Naive thymus-derived CD8-positive, alpha-beta T cell (primary cell): ENCODE measurements at regions not wholly inside any gene's neighbourhood (a gene's known extent, or its start where the extent isn't known, plus 50 kb on each side); places are given as distances from the start of the nearest gene placed in this dataset.
"Not testable (repeated sequence)": the region's sequence is repeated elsewhere in the genome, so short reads cannot be mapped to it uniquely, and the experiment has no call there.

Experiments
- ATAC-seq, 2 donors: fragments of 150-1000 bp; cut with Tn5 transposase in 1 of 2; sonication (Bioruptor Pico), chemical (Tn5 transposase) in 1 of 2; 1 replicate in 1 of 2; 2 replicates in 1 of 2; pipeline ENCODE4 v1.10.0; 2021; ENCODE audit warnings: mild to moderate bottlenecking in 2 of 2, moderate library complexity in 2 of 2
- POLR2A ChIA-PET: fragments of 350-600 bp; sonication (Branson Sonifier 250); formaldehyde crosslinking; loops from one replicate; lab custom pipeline; 2021; ENCODE audit warnings: antibody characterized with exemption; lab: Charles Lee
- DNase-seq, 10 donors: peaks; one replicate each; pipeline versions ENCODE4 v3.0.0 to v3.0.0-alpha.2; 2020 to 2022
- H3K27ac Mint-ChIP-seq, 10 donors: one replicate each; pipeline ENCODE4 v1.8.0; 2020 to 2022; ENCODE audit warnings: mild to moderate bottlenecking in 10 of 10, mixed read lengths in 10 of 10, moderate library complexity in 4 of 10, inconsistent platforms in 1 of 10
- H3K27me3 Mint-ChIP-seq, 5 donors: one replicate each; pipeline ENCODE4 v1.8.0; 2021 to 2022; ENCODE audit warnings: mixed read lengths in 5 of 5
- H3K36me3 Mint-ChIP-seq, 3 donors: one replicate each; pipeline ENCODE4 v1.8.0; 2020 to 2022; ENCODE audit warnings: mixed read lengths in 3 of 3, mild to moderate bottlenecking in 2 of 3, inconsistent platforms in 1 of 3
- H3K4me1 Mint-ChIP-seq, 4 donors: one replicate each; pipeline ENCODE4 v1.8.0; 2021 to 2022; ENCODE audit warnings: mixed read lengths in 4 of 4
- H3K4me3 Mint-ChIP-seq, 10 donors: one replicate each; pipeline ENCODE4 v1.8.0; 2020 to 2022; ENCODE audit warnings: mild to moderate bottlenecking in 10 of 10, mixed read lengths in 10 of 10, moderate library complexity in 6 of 10, inconsistent platforms in 1 of 10
- H3K9me3 Mint-ChIP-seq, 9 donors: one replicate each; pipeline ENCODE4 v1.8.0; 2020 to 2022; ENCODE audit warnings: mixed read lengths in 9 of 9, mild to moderate bottlenecking in 3 of 9, inconsistent platforms in 1 of 9, moderate library complexity in 1 of 9

DNA sequence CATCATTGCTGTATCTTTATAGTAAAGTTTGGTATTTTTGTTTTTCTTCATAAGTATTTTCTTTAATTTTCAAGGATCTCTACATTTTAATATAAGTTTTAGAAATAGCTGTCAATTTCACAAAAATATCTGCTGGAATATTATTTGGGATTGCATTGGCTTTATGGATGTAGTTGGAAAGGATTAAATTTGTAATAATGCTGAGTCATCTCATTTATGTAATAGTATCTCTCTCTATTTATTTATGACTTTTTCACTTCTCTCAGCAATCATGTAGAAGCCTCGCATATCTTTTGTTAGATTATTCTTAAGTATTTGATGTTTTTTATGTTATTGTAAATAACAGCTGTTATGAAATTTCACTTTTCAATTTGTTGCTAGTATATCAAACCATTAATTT lies 223.1 kb upstream of the POGK start:
- POLR2A ChIA-PET = no interaction called here
- Mint-ChIP-seq H3K27me3 (peaks cover 4 to 34% (median 18%) of the 10 kb centered on the region in 5 donors), H3K4me3 (no peak overlapping the region), H3K4me1 (no peaks in the 10 kb centered on the region), H3K9me3 (no peaks in the 10 kb centered on the region), H3K36me3 (no peaks in the 10 kb centered on the region), H3K27ac (no peak overlapping the region)
- no peak for ATAC-seq
- no peak for DNase-seq

DNA sequence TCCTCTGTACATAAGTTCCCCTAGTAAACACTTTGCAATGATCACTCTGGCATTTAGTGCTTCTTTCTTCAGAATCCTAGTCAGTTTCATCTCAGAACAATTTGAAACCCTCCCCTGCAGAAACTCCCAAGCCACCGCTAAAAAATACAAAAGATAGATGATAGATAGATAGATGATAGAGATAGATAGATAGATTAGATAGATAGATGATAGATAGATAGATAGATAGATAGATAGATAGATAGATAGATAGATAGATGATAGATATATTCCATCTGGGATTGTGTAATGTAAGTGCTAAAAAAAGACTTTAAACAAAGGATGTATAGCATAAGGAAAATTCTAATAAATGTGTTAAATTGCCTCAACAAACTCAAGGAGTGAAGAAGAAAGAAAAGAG lies 212.6 kb upstream of the POGK start:
- POLR2A ChIA-PET = no interaction called here
- ATAC-seq = no peak
- peaks cover 3 to 24% (median 10%) of the 10 kb centered on the region in 5 donors for H3K27me3 Mint-ChIP-seq
- no peaks in the 10 kb centered on the region for H3K9me3 Mint-ChIP-seq
- no peak overlapping the region for H3K4me3 Mint-ChIP-seq
- H3K4me1 Mint-ChIP-seq = no peaks in the 10 kb centered on the region
- DNase-seq = no peak
- no peak overlapping the region for H3K27ac Mint-ChIP-seq
- H3K36me3 Mint-ChIP-seq = no peaks in the 10 kb centered on the region

DNA sequence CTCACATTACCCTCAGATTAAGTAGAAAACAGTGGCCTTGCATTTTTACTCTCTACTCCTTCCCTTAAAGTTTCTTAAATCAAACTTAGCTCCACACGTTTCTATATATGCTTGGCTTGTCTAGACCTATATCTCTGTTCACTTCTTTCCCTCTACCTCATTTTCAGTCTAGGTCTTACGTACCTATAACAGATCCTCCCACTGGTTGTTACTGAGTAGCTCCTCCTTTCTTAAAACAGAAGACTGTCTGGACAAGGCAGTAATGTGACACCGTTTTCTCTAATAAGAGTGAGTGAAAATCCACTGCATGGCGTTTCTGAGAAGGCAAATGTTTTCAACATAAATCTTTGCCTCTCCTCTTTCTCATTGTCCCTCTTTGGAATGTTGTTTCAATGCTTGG lies 211.7 kb upstream of the POGK start:
- H3K4me1 Mint-ChIP-seq = no peaks in the 10 kb centered on the region
- POLR2A ChIA-PET = no interaction called here
- no peaks in the 10 kb centered on the region for H3K36me3 Mint-ChIP-seq

DNA sequence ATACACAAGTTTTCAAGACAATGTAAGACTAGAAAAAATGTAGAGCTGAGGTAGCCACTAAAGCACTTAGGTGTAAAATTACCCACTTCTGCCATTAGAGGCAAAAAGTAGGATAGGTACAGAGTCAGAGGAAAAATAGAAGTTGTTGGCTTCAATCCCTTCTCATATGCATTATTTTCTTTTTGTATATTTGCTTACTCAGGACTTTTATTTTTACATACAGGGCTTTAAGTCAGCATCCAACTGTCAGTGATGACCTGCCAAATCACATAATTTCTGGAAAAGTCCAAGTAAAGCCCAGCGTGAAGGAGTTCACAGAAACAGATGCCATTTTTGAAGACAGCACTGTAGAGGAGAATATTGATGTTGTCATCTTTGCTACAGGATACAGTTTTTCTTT lies 211.0 kb upstream of the POGK start:
- H3K4me3 Mint-ChIP-seq = no peak overlapping the region
- H3K27me3 Mint-ChIP-seq = peaks cover 4 to 8% (median 6%) of the 10 kb centered on the region in 5 donors
- no peak overlapping the region for H3K27ac Mint-ChIP-seq
- ATAC-seq (no peak), DNase-seq (no peak)
- no peaks in the 10 kb centered on the region for H3K9me3 Mint-ChIP-seq
- H3K4me1 Mint-ChIP-seq = no peaks in the 10 kb centered on the region
- no peaks in the 10 kb centered on the region for H3K36me3 Mint-ChIP-seq
- POLR2A ChIA-PET = no interaction called here

More for the DNA sequence above, 211.7 kb upstream of the POGK start:
- no peak overlapping the region for H3K4me3 Mint-ChIP-seq
- DNase-seq (no peak), ATAC-seq (no peak)
- no peaks in the 10 kb centered on the region for H3K9me3 Mint-ChIP-seq
- H3K27ac Mint-ChIP-seq = no peak overlapping the region
- peaks cover under 1 to 15% (median 7%) of the 10 kb centered on the region in 5 donors for H3K27me3 Mint-ChIP-seq

DNA sequence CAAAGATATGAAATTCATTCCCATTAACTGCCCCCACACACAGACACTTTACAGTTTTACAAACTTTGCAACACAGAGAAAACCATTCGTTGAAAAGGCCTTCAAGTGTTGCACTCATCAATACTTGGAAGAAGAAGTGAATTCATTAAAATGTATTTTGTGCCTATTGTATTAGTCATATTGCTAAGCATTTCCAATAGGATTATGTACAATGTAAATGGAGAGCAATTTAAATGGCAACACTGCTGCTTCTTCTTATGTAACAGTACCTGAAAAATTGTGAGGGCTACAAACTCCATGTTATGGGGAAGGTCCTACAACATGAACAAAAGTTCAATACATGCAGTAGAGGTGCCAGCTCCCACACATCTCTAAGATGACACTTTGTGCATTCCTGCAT lies 209.3 kb upstream of the POGK start:
- H3K27me3 Mint-ChIP-seq = peaks cover 4 to 11% (median 7%) of the 10 kb centered on the region in 5 donors
- no peaks in the 10 kb centered on the region for H3K4me1 Mint-ChIP-seq
- H3K9me3 Mint-ChIP-seq = no peaks in the 10 kb centered on the region
- no peak overlapping the region for H3K4me3 Mint-ChIP-seq
- ATAC-seq = no peak
- no peaks in the 10 kb centered on the region for H3K36me3 Mint-ChIP-seq
- H3K27ac Mint-ChIP-seq = no peak overlapping the region
- POLR2A ChIA-PET = no interaction called here
- no peak for DNase-seq

DNA sequence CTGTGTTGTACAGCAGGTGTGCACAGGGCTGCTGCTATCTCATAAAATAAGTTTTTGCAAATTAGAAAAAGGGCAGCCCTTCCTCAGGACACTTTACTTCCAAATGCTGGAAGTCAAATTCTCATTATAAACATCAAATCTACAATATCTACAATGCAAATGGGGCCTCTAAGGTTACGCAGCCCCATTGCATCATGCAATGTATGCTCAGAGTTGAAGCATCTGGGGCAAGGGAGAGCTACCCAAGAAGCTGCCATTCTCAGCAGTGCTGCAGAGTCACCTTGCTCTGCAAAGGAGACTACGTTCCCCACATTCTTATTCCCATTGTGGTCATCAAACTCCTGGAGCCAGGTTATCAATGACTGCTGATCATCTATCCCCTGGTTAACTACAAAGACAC lies 208.9 kb upstream of the POGK start:
- Mint-ChIP-seq H3K27me3 (peaks cover 6 to 15% (median 8%) of the 10 kb centered on the region in 5 donors), H3K4me1 (no peaks in the 10 kb centered on the region), H3K36me3 (no peaks in the 10 kb centered on the region), H3K9me3 (no peaks in the 10 kb centered on the region), H3K4me3 (no peak overlapping the region), H3K27ac (no peak overlapping the region)
- no peak for ATAC-seq
- no peak for DNase-seq
- POLR2A ChIA-PET = no interaction called here

DNA sequence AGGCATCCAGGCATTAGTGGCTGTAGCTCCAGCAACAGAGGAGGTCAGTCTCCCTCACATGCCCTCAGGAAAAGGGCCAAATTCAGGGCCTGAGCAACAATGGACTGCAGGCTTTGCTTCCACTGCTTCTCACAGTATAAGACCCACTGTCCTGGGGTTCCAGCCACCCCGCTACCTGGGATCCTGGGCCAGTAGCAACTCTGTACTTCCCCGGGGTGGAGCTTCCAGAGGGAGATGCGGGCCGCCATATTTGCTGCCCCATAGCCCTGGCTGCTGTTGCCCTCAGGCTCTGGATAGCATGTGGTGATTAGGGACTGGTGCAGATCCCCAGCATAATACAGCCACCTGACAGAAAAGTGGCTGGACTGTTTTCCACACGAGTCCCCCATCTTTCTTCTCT lies 201.1 kb upstream of the POGK start:
- no peaks in the 10 kb centered on the region for H3K4me1 Mint-ChIP-seq
- peaks cover 18 to 61% (median 31%) of the 10 kb centered on the region in 5 donors for H3K27me3 Mint-ChIP-seq
- POLR2A ChIA-PET = no interaction called here
- H3K27ac Mint-ChIP-seq = no peak overlapping the region
- no peaks in the 10 kb centered on the region for H3K36me3 Mint-ChIP-seq
- DNase-seq = no peak
- H3K4me3 Mint-ChIP-seq = no peak overlapping the region
- peaks cover 0 to 4% (median 0%) of the 10 kb centered on the region in 9 donors for H3K9me3 Mint-ChIP-seq
- ATAC-seq = no peak

DNA sequence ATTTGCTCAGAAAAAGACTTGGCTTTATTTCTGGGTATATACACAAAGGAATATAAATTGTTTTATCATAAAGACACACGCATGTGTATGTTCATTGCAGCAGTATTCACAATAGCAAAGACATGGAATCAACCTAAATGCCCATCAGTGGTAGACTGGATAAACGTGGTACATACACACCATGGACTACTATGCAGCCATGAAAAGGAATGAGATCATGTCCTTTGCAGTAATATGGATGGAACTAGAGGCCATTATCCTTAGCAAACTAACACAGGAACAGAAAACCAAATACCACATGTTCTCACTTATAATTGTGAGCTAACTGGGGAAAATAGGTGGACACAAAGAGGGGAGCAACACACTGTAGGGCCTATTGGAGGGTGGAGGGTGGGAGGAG lies 182.0 kb upstream of the POGK start:
- H3K4me3 Mint-ChIP-seq, DNase-seq, H3K36me3 Mint-ChIP-seq, H3K4me1 Mint-ChIP-seq, ATAC-seq, H3K27ac Mint-ChIP-seq, POLR2A ChIA-PET: not testable (repeated sequence)
- Mint-ChIP-seq H3K27me3 (peaks cover 1 to 26% (median 7%) of the 10 kb centered on the region in 5 donors), H3K9me3 (peaks cover 0 to 10% (median 0%) of the 10 kb centered on the region in 9 donors)

DNA sequence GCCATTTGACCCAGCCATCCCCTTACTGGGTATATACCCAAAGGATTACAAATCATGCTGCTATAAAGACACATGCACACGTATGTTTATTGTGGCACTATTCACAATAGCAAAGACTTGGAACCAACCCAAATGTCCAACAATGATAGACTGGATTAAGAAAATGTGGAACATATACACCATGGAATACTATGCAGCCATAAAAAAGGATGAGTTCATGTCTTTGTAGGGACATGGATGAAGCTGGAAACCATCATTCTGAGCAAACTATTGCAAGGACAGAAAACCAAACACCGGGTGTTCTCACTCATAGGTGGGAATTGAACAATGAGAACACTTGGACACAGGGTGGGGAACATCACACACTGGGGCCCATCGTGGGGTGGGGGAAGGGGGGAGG lies 172.5 kb upstream of the POGK start:
- H3K4me1 Mint-ChIP-seq, ATAC-seq, DNase-seq, POLR2A ChIA-PET, H3K4me3 Mint-ChIP-seq, H3K9me3 Mint-ChIP-seq, H3K36me3 Mint-ChIP-seq, H3K27ac Mint-ChIP-seq: not testable (repeated sequence)
- peaks cover 6 to 27% (median 9%) of the 10 kb centered on the region in 5 donors for H3K27me3 Mint-ChIP-seq

DNA sequence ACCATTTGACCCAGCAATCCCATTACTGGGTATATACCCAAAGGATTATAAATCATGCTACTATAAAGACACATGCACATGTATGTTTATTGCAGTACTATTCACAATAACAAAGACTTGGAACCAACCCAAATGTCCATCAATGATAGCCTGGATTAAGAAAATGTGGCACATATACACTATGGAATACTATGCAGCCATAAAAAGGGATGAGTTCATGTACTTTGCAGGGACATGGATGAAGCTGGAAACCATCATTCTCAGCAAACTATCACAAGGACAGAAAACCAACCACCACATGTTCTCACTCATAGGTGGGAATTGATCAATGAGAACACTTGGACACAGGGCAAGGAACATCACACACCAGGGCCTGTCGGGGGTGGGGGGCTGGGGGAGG lies 171.7 kb upstream of the POGK start:
- Mint-ChIP-seq H3K27ac (peak overlapping the region in 1 of 10 donors; percentile 14), H3K27me3 (peaks cover 5 to 19% (median 8%) of the 10 kb centered on the region in 5 donors)
- H3K36me3 Mint-ChIP-seq, POLR2A ChIA-PET, ATAC-seq, DNase-seq, H3K4me1 Mint-ChIP-seq, H3K9me3 Mint-ChIP-seq, H3K4me3 Mint-ChIP-seq: not testable (repeated sequence)

DNA sequence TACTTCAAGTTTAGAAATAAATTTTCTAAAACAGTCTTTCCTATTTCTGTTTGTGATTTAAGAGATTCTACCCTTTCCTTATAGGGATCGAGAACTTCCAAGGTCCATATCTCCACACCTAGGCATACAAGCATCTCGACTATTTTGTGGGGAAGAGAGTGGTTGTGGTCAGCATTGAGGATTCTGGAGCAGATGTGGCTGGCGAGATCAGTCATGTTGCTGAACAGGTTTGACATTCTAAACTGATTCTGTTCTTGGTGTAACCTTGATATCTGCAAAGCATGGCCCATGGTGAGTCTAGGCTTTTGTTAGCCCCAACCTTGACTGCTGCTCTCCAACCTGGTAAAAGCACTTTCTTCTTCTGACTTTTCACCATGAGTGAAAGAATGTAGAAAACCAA lies 167.6 kb upstream of the POGK start:
- POLR2A ChIA-PET = no interaction called here
- H3K4me1 Mint-ChIP-seq = peaks cover 6 to 13% (median 10%) of the 10 kb centered on the region in 4 donors
- ATAC-seq (no peak), DNase-seq (no peak)
- H3K36me3 Mint-ChIP-seq = no peaks in the 10 kb centered on the region
- H3K27ac Mint-ChIP-seq = no peak overlapping the region
- peaks cover 3 to 11% (median 10%) of the 10 kb centered on the region in 5 donors for H3K27me3 Mint-ChIP-seq
- peaks cover 0 to 6% (median 0%) of the 10 kb centered on the region in 9 donors for H3K9me3 Mint-ChIP-seq
- no peak overlapping the region for H3K4me3 Mint-ChIP-seq

DNA sequence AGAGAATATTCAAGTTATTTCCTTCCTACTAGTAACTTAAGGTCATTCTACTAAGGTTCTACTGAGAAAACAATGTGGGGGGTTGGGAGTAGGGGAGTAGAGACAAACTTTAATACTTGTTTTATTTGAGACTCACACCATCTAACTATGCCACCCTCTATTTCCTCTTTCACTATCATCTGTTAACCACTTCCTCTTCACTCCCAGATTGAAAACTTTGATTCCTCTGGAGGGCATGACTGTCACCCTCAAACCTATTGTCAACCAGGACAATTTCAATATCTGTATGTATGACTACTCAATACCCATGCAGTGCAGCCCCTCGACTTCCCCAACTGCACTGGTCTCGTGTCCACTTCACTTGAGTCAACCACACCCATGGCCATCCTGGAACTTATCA lies 165.6 kb upstream of the POGK start:
- no peaks in the 10 kb centered on the region for H3K36me3 Mint-ChIP-seq
- peaks cover 6 to 13% (median 10%) of the 10 kb centered on the region in 4 donors for H3K4me1 Mint-ChIP-seq
- ATAC-seq = no peak
- no peak for DNase-seq
- peaks cover 0 to 2% (median 0%) of the 10 kb centered on the region in 9 donors for H3K9me3 Mint-ChIP-seq
- peaks cover 0 to 13% (median 8%) of the 10 kb centered on the region in 5 donors for H3K27me3 Mint-ChIP-seq
- no peak overlapping the region for H3K4me3 Mint-ChIP-seq
- H3K27ac Mint-ChIP-seq = no peak overlapping the region
- POLR2A ChIA-PET = no interaction called here

DNA sequence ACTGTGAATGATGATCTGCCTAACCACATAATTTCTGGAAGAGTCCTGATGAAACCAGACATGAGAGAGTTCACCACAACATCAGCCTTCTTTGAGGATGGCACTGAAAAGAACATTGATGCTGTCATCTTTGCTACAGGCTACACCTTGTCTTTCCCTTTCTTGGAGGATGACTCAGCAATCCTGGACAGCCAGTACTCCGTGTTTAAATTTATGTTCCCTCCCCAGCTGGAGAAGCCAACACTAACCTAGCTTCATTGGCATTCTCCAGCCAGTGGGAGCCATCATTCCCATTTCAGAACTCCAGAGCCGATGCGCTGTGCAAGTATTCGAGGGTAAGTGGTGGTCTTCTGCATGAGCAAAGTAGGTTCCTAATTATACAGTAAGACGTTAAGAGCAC lies 164.1 kb upstream of the POGK start:
- Mint-ChIP-seq H3K4me1 (peaks cover 6 to 13% (median 10%) of the 10 kb centered on the region in 4 donors), H3K4me3 (no peak overlapping the region), H3K36me3 (no peaks in the 10 kb centered on the region), H3K9me3 (peaks cover 0 to 4% (median 0%) of the 10 kb centered on the region in 9 donors), H3K27ac (peak overlapping the region in 1 of 10 donors; percentile 26), H3K27me3 (peaks cover 0 to 9% (median 3%) of the 10 kb centered on the region in 5 donors)
- DNase-seq (no peak), ATAC-seq (no peak)
- POLR2A ChIA-PET = no interaction called here

DNA sequence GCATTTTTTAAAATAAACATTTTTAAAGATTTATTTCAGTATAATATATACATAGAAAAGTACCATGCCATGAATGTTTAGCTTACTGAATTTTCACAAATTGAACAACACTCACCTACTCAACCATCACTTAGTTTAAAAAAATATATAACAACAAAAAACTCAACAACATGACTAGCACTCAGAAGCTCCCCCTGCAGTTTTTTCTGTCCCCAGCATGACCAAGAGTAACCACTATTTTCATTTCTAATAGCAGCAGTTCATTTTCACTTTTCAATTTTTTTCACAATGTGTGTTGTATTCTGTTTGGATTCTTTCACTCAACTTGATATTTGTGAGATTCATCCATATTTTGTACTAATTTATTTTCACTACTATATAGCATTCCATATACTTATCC lies 162.3 kb upstream of the POGK start:
- peaks cover 6 to 13% (median 10%) of the 10 kb centered on the region in 4 donors for H3K4me1 Mint-ChIP-seq
- no peak for ATAC-seq
- H3K27me3 Mint-ChIP-seq = peaks cover 0 to 8% (median 3%) of the 10 kb centered on the region in 5 donors
- no peak overlapping the region for H3K4me3 Mint-ChIP-seq
- H3K27ac Mint-ChIP-seq = no peak overlapping the region
- POLR2A ChIA-PET = no interaction called here
- H3K36me3 Mint-ChIP-seq = no peaks in the 10 kb centered on the region
- peaks cover 0 to 4% (median 0%) of the 10 kb centered on the region in 9 donors for H3K9me3 Mint-ChIP-seq
- DNase-seq = no peak
